Endothelial cell of umbilical vein (primary cell): ENCODE measurements at regions not wholly inside any gene's neighbourhood (a gene's known extent, or its start where the extent isn't known, plus 50 kb on each side); places are given as distances from the start of the nearest gene placed in this dataset.

ENCODE experiments used
- BruUV-seq: library from RNA; stranded (reverse); fragments of 400-500 nt; replicated peaks from 2 replicates; lab custom pipeline; 2021; lab: Mats Ljungman, UMichigan
- CTCF ChIA-PET: fragments of 300-600, 350-600 bp; sonication (Branson Sonifier 250); formaldehyde crosslinking; loops from one replicate; lab custom pipeline; 2021; ENCODE audit warnings: antibody characterized with exemption, inconsistent platforms; lab: Charles Lee
- POLR2A ChIA-PET: fragments of 300-600, 350-600 bp; sonication (Branson Sonifier 250); formaldehyde crosslinking; loops from one replicate; lab custom pipeline; 2021; ENCODE audit warnings: antibody characterized with exemption, inconsistent platforms; lab: Charles Lee
- DNase-seq: peaks from one replicate; pipeline ENCODE4 v3.0.0-alpha.2; 2011; ENCODE audit warnings: low read depth, low spot score
- FAIRE-seq: peaks from 2 replicates; lab custom pipeline; 2011; peaks lifted over from hg19 to GRCh38; lab: Jason Lieb, UNC
- H2AFZ ChIP-seq: 2 replicates; pipeline ENCODE4 v1.6.0; 2012; ENCODE audit warnings: low read depth, low read length, control low read depth, inconsistent platforms
- H3K27ac ChIP-seq: 2 replicates; pipeline ENCODE4 v1.5.1; 2011; ENCODE audit warnings: low read depth, mild to moderate bottlenecking, control low read depth, low read length, moderate library complexity; ENCODE audit not compliant: insufficient read depth
- H3K27me3 ChIP-seq, 2 experiments: 2 replicates each; pipeline versions ENCODE4 v1.6.0 to v1.6.1; 2011; ENCODE audit warnings: low read length in 2 of 2, mixed read lengths in 1 of 2; ENCODE audit not compliant: control insufficient read depth in 2 of 2, insufficient read depth in 2 of 2
- H3K36me3 ChIP-seq, 2 experiments: 2 replicates in 1 of 2; 3 replicates in 1 of 2; pipeline ENCODE4 v1.5.1; 2011; ENCODE audit warnings: low read length in 2 of 2, mild to moderate bottlenecking in 1 of 2, moderate library complexity in 1 of 2; ENCODE audit not compliant: control insufficient read depth in 2 of 2, insufficient read depth in 2 of 2; ENCODE audit errors: extremely low read depth in 1 of 2
- H3K4me1 ChIP-seq: 3 replicates; pipeline ENCODE4 v1.5.1; 2011; ENCODE audit warnings: mild to moderate bottlenecking, low read length; ENCODE audit not compliant: control insufficient read depth, insufficient read depth; ENCODE audit errors: extremely low read depth
- H3K4me2 ChIP-seq: 2 replicates; pipeline ENCODE4 v1.6.1; 2011; ENCODE audit warnings: low read length, control low read depth, mixed read lengths; ENCODE audit not compliant: insufficient read depth
- H3K4me3 ChIP-seq, 3 experiments: fragments of 200-600 bp in 1 of 3; sonication (generic), shearing (Covaris generic) in 1 of 3; replicated peaks in 1 of 3; 2 replicates each; pipeline ENCODE4 v1.5.1; 2011 to 2016; ENCODE audit warnings: control low read depth in 3 of 3, low read length in 3 of 3, mild to moderate bottlenecking in 2 of 3, inconsistent platforms in 1 of 3, low read depth in 1 of 3, moderate library complexity in 1 of 3; ENCODE audit not compliant: insufficient read depth in 1 of 3
- H3K79me2 ChIP-seq: 2 replicates; pipeline ENCODE4 v1.6.0; 2012; ENCODE audit warnings: low read length, inconsistent platforms; ENCODE audit not compliant: control insufficient read depth, insufficient read depth
- H3K9ac ChIP-seq: replicated peaks from 2 replicates; pipeline ENCODE3; 2011; ENCODE audit warnings: low read length, control low read depth; ENCODE audit not compliant: insufficient read depth; ENCODE audit errors: extremely low read depth
- H3K9me1 ChIP-seq: replicated peaks from 3 replicates; pipeline ENCODE4 v1.6.0; 2011; ENCODE audit warnings: mild to moderate bottlenecking, low read length; ENCODE audit not compliant: control insufficient read depth, insufficient read depth; ENCODE audit errors: extremely low read depth
- H3K9me3 ChIP-seq: replicated peaks from 2 replicates; pipeline ENCODE4 v1.5.1; 2012; ENCODE audit warnings: low read length, inconsistent platforms; ENCODE audit not compliant: control insufficient read depth, insufficient read depth
- H4K20me1 ChIP-seq: replicated peaks from 2 replicates; pipeline ENCODE3; 2011; ENCODE audit warnings: mild to moderate bottlenecking, low read length; ENCODE audit not compliant: control insufficient read depth, insufficient read depth; ENCODE audit errors: extremely low read depth
- EZH2 ChIP-seq: IDR thresholded peaks from 2 replicates; pipeline ENCODE4 v1.6.1; 2012; ENCODE audit warnings: borderline replicate concordance, low read depth, mild to moderate bottlenecking, moderate library complexity, low read length, inconsistent platforms; ENCODE audit not compliant: severe bottlenecking
- FOS ChIP-seq: IDR thresholded peaks from 2 replicates; pipeline ENCODE4 v1.6.1; 2011; ENCODE audit warnings: mild to moderate bottlenecking, low read length, moderate library complexity, borderline replicate concordance; ENCODE audit not compliant: insufficient read depth
- GATA2 ChIP-seq: IDR thresholded peaks from 2 replicates; pipeline ENCODE4 v1.7.0; 2011; ENCODE audit warnings: low read depth, mild to moderate bottlenecking, moderate library complexity, mixed read lengths, low read length; ENCODE audit not compliant: insufficient read length, insufficient read depth
- JUN ChIP-seq: IDR thresholded peaks from 2 replicates; pipeline ENCODE4 v1.6.1; 2011; ENCODE audit warnings: borderline replicate concordance, low read depth; ENCODE audit not compliant: insufficient read length, insufficient read depth
- MYC ChIP-seq: IDR thresholded peaks from one replicate; pipeline ENCODE4 v1.6.1; 2011; ENCODE audit warnings: mild to moderate bottlenecking, low read depth, low read length
- POLR2A ChIP-seq: IDR thresholded peaks from 2 replicates; pipeline ENCODE4 v1.6.1; 2012; ENCODE audit warnings: low read depth, mild to moderate bottlenecking, control low read depth, low read length
- POLR2AphosphoS5 ChIP-seq: IDR thresholded peaks from 2 replicates; pipeline ENCODE4 v1.6.1; 2012; ENCODE audit warnings: low read depth, mild to moderate bottlenecking, control low read depth, low read length, moderate library complexity; ENCODE audit not compliant: insufficient read depth
- dilution Hi-C: fragments of 300-500 bp; cut with MboI; formaldehyde crosslinking; loops from one replicate; pipeline ENCODE4 v1.15.0; 2019; ENCODE audit warnings: low sequenced_read_pairs; ENCODE audit not compliant: extremely low pct_ligation_motif_present
- intact Hi-C: fragments of 100-400 bp; cut with micrococcal nuclease; formaldehyde crosslinking; loops from one replicate; pipeline ENCODE4 v1.10.0; 2022
- TF ChIP-seq, protein P1 (sequence below): IDR thresholded peaks from 2 replicates; pipeline ENCODE4 v1.6.1; 2011; ENCODE audit not compliant: insufficient read depth, insufficient read length
- TF ChIP-seq, protein P2 (sequence below), 2 donors: IDR thresholded peaks; 1 replicate in 1 of 2; 2 replicates in 1 of 2; pipeline ENCODE4 v1.5.1; 2011; ENCODE audit warnings: low read length in 2 of 2, mild to moderate bottlenecking in 2 of 2, moderate library complexity in 2 of 2, control low read depth in 1 of 2, inconsistent platforms in 1 of 2, low read depth in 1 of 2; ENCODE audit not compliant: insufficient read depth in 1 of 2; ENCODE audit errors: extremely low read depth in 1 of 2

DNA sequence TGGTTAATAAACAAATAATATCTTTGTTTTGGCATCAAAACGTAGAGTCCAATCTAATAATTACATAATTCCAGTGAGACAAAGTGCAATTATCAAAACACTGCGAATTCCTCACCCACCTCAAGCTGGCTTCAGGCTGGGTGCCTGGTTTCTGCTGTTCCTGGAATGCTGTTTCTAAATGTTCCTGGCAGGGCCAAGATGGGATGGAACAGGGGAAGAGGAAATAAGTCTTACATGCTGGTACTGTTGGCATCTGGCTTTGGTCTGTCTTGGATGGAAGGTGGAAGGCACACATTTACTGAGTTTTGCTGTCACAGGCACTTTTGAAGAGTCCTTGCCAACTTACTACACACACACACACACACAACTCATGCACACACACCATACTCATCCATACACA, 101.9 kb upstream of the SLCO3A1 start:
- BruUV-seq: no TSS peak
- no peaks in the 10 kb centered on the region for H3K4me1 ChIP-seq
- no peaks in the 10 kb centered on the region for H3K9me1 ChIP-seq
- intact Hi-C loops: no loop called here
- no peak for FAIRE-seq
- no peaks in the 10 kb centered on the region for H3K79me2 ChIP-seq
- TF ChIP-seq, protein P1, sequence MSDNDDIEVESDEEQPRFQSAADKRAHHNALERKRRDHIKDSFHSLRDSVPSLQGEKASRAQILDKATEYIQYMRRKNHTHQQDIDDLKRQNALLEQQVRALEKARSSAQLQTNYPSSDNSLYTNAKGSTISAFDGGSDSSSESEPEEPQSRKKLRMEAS: no peak
- TF ChIP-seq MYC (no peak), FOS (no peak), EZH2 (no peak)
- no peaks in the 10 kb centered on the region for H3K27me3 ChIP-seq
- no peak overlapping the region for H3K9ac ChIP-seq
- no peaks in the 10 kb centered on the region for H4K20me1 ChIP-seq
- H3K4me3 ChIP-seq: no peak overlapping the region
- H2AFZ ChIP-seq: no peak overlapping the region
- ChIA-PET POLR2A (no interaction called here), CTCF (no interaction called here)
- dilution Hi-C loops: no loop called here
- H3K27ac ChIP-seq: no peak overlapping the region
- DNase-seq: no peak
- peaks cover 7% of the 10 kb centered on the region for H3K9me3 ChIP-seq
- no peak overlapping the region for H3K4me2 ChIP-seq
- no peaks in the 10 kb centered on the region for H3K36me3 ChIP-seq

DNA sequence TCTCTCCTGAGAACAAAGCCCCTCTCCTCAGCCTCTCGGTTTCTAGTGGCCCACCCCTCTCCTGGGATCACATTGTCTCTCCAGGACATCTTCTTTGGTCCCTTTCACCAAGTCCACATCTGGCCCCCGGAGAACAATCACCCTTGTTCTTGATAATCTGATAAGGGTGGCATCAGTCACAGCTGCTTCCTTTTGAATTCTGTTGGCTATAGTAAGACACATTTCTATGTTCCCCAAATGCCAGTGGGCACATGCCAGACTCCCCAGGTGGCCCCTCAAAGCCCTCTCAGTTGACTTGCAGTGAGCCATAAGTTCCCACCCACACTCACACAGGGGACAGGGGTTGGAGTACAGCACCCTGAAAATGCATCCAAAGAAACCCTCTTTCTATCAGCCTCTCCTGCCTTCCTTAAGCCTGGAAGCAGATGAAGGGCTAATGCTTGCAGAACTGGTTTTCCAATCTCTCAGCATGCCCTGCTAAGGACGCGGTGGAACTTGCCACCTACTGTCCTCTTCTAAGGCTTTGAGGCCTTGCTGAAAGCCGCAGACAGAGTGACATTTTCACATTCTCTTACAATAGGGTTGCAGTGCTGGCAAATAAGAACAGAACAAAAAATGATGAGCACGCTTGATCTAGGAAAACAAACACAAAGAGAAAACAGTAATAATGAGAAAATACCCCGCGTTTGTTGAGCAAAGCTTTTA, 101.3 kb upstream of the SLCO3A1 start:
- FAIRE-seq: no peak

More for the DNA sequence above, 101.3 kb upstream of the SLCO3A1 start:
- intact Hi-C loops (no loop called here), dilution Hi-C loops (no loop called here)
- no peaks in the 10 kb centered on the region for H3K4me1 ChIP-seq
- no peak for DNase-seq
- BruUV-seq: no TSS peak
- H3K36me3 ChIP-seq: no peaks in the 10 kb centered on the region
- no peaks in the 10 kb centered on the region for H4K20me1 ChIP-seq
- POLR2A ChIA-PET: no interaction called here
- no peak overlapping the region for H2AFZ ChIP-seq
- no peak overlapping the region for H3K27ac ChIP-seq
- H3K4me3 ChIP-seq: no peak overlapping the region
- TF ChIP-seq FOS: no peak
- TF ChIP-seq, protein P2, sequence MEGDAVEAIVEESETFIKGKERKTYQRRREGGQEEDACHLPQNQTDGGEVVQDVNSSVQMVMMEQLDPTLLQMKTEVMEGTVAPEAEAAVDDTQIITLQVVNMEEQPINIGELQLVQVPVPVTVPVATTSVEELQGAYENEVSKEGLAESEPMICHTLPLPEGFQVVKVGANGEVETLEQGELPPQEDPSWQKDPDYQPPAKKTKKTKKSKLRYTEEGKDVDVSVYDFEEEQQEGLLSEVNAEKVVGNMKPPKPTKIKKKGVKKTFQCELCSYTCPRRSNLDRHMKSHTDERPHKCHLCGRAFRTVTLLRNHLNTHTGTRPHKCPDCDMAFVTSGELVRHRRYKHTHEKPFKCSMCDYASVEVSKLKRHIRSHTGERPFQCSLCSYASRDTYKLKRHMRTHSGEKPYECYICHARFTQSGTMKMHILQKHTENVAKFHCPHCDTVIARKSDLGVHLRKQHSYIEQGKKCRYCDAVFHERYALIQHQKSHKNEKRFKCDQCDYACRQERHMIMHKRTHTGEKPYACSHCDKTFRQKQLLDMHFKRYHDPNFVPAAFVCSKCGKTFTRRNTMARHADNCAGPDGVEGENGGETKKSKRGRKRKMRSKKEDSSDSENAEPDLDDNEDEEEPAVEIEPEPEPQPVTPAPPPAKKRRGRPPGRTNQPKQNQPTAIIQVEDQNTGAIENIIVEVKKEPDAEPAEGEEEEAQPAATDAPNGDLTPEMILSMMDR (IDR thresholded peaks at IDR 0.05; ENCODE audit: extremely low read depth in 1 of 2, insufficient read depth in 1 of 2, low read depth in 1 of 2, low read length in 2 of 2): no peak
- no peak for TF ChIP-seq JUN
- no peak for TF ChIP-seq GATA2
- TF ChIP-seq, protein P1: no peak
- TF ChIP-seq MYC: no peak
- TF ChIP-seq POLR2A: no peak
- TF ChIP-seq EZH2: no peak
- no peak for TF ChIP-seq POLR2AphosphoS5
- H3K27me3 ChIP-seq: no peaks in the 10 kb centered on the region
- no peaks in the 10 kb centered on the region for H3K9me1 ChIP-seq
- H3K9me3 ChIP-seq: peaks cover 7% of the 10 kb centered on the region
- H3K79me2 ChIP-seq: no peaks in the 10 kb centered on the region
- H3K4me2 ChIP-seq: no peak overlapping the region
- no peak overlapping the region for H3K9ac ChIP-seq
- CTCF ChIA-PET: no interaction called here
